ENCODE measurements at regions not wholly inside any gene's neighbourhood (a gene's known extent, or its start where the extent isn't known, plus 50 kb on each side); places are given as distances from the start of the nearest gene placed in this dataset.

- Histone ChIP-seq H3K4me3 (ENCODE audit: low read depth, low read length) (no peak overlapping the region), H3K9me3 (ENCODE audit: control insufficient read depth, insufficient read depth, low read length) (no peaks in the 10 kb centered on the region), H3K27ac (ENCODE audit: low read depth, low read length) (no peak overlapping the region), H3K27me3 (ENCODE audit: control insufficient read depth, insufficient read depth, low read length) (no peaks in the 10 kb centered on the region)
- DNase-seq (ENCODE audit: low read depth, low spot score), result no peak
- POLR2A ChIA-PET, result no interaction called here
- CTCF ChIA-PET, result no interaction called here
- no peak for TF ChIP-seq CTCF (IDR thresholded peaks at IDR 0.05; ENCODE audit: low read depth, low read length)
Measured at GRCh38 chr11:110985547-110985946, 260.0 kb upstream of the POU2AF2 start.

GRCh38 chr11:110984693-110985092 is 260.8 kb upstream of the POU2AF2 start:
- ChIA-PET CTCF (no interaction called here), POLR2A (interaction anchor here (1.2 kb wide), 1 partner anchor 12 kb away, joined by 4 read pairs; no protein-coding TSS in a partner anchor)
- Histone ChIP-seq H3K4me3 (ENCODE audit: low read depth, low read length) (no peak overlapping the region), H3K27ac (ENCODE audit: low read depth, low read length) (no peak overlapping the region), H3K27me3 (ENCODE audit: control insufficient read depth, insufficient read depth, low read length) (no peaks in the 10 kb centered on the region), H3K9me3 (ENCODE audit: control insufficient read depth, insufficient read depth, low read length) (no peaks in the 10 kb centered on the region)
- TF ChIP-seq CTCF (IDR thresholded peaks at IDR 0.05; ENCODE audit: low read depth, low read length), result no peak
- no peak for DNase-seq (ENCODE audit: low read depth, low spot score)

- no peaks in the 10 kb centered on the region for H3K27me3 ChIP-seq (ENCODE audit: control insufficient read depth, insufficient read depth, low read length)
- ChIA-PET POLR2A (interaction anchor here (1.2 kb wide), 1 partner anchor 12 kb away, joined by 4 read pairs; no protein-coding TSS in a partner anchor), CTCF (interaction anchor here (0.6 kb wide), 1 partner anchor 1308 kb away, joined by 4 read pairs; no protein-coding TSS in a partner anchor)
- H3K27ac ChIP-seq (ENCODE audit: low read depth, low read length), result no peak overlapping the region
- no peaks in the 10 kb centered on the region for H3K9me3 ChIP-seq (ENCODE audit: control insufficient read depth, insufficient read depth, low read length)
- no peak overlapping the region for H3K4me3 ChIP-seq (ENCODE audit: low read depth, low read length)
- DNase-seq (ENCODE audit: low read depth, low spot score), result peak; percentile 36
- no peak for TF ChIP-seq CTCF (IDR thresholded peaks at IDR 0.05; ENCODE audit: low read depth, low read length)
Measured at GRCh38 chr11:110984147-110984546, 261.4 kb upstream of the POU2AF2 start.

GRCh38 chr11:110982214-110982613 is 263.3 kb upstream of the POU2AF2 start:
- Histone ChIP-seq H3K27me3 (ENCODE audit: control insufficient read depth, insufficient read depth, low read length) (no peaks in the 10 kb centered on the region), H3K4me3 (ENCODE audit: low read depth, low read length) (no peak overlapping the region), H3K9me3 (ENCODE audit: control insufficient read depth, insufficient read depth, low read length) (no peaks in the 10 kb centered on the region), H3K27ac (ENCODE audit: low read depth, low read length) (no peak overlapping the region)
- no peak for DNase-seq (ENCODE audit: low read depth, low spot score)
- POLR2A ChIA-PET, result no interaction called here
- TF ChIP-seq CTCF (IDR thresholded peaks at IDR 0.05; ENCODE audit: low read depth, low read length), result no peak
- CTCF ChIA-PET, result no interaction called here

- ChIA-PET POLR2A (no interaction called here), CTCF (no interaction called here)
- Histone ChIP-seq H3K9me3 (ENCODE audit: control insufficient read depth, insufficient read depth, low read length) (0 out of 2 replicates have a peak, but pooled peaks cover 2% of the 10 kb centered on the region), H3K27ac (ENCODE audit: low read depth, low read length) (no peak overlapping the region), H3K4me3 (ENCODE audit: low read depth, low read length) (no peak overlapping the region), H3K27me3 (ENCODE audit: control insufficient read depth, insufficient read depth, low read length) (no peaks in the 10 kb centered on the region)
- no peak for DNase-seq (ENCODE audit: low read depth, low spot score)
- TF ChIP-seq CTCF (IDR thresholded peaks at IDR 0.05; ENCODE audit: low read depth, low read length), result no peak
Measured at GRCh38 chr11:110979696-110980095, 265.8 kb upstream of the POU2AF2 start.
